GM21529 (cell line): ENCODE measurements at regions not wholly inside any gene's neighbourhood (a gene's known extent, or its start where the extent isn't known, plus 50 kb on each side); places are given as distances from the start of the nearest gene placed in this dataset.
"Not testable (repeated sequence)": the region's sequence is repeated elsewhere in the genome, so short reads cannot be mapped to it uniquely, and the experiment has no call there.

ENCODE experiments used
- ATAC-seq: cut with Tn5 transposase; IDR thresholded peaks from one replicate; pipeline ENCODE4 v1.9.1; 2021; ENCODE audit not compliant: unreplicated experiment

- no peak for ATAC-seq
Measured at GRCh38 chr13:84641491-84641890, 759.2 kb upstream of the SLITRK1 start.

GRCh38 chr13:84640691-84641090 lies 758.4 kb upstream of the SLITRK1 start:
- ATAC-seq = no peak

GRCh38 chr13:84630476-84630875 lies 748.2 kb upstream of the SLITRK1 start:
- ATAC-seq = no peak

GRCh38 chr13:84616864-84617263 lies 734.6 kb upstream of the SLITRK1 start:
- no peak for ATAC-seq

GRCh38 chr13:84609716-84610115 lies 727.4 kb upstream of the SLITRK1 start:
- ATAC-seq = no peak

- ATAC-seq = no peak
Measured at GRCh38 chr13:84607261-84608013, 725.2 kb upstream of the SLITRK1 start.

- ATAC-seq = no peak
Measured at GRCh38 chr13:84606616-84607015, 724.3 kb upstream of the SLITRK1 start.

GRCh38 chr13:84605927-84606326 lies 723.7 kb upstream of the SLITRK1 start:
- ATAC-seq = no peak

- ATAC-seq = no peak
Measured at GRCh38 chr13:84591444-84591843, 709.2 kb upstream of the SLITRK1 start.

GRCh38 chr13:84590663-84591062 lies 708.4 kb upstream of the SLITRK1 start:
- no peak for ATAC-seq

GRCh38 chr13:84588023-84588422 lies 705.7 kb upstream of the SLITRK1 start:
- ATAC-seq = no peak

GRCh38 chr13:84579901-84580300 lies 697.6 kb upstream of the SLITRK1 start:
- not testable (repeated sequence) for ATAC-seq

GRCh38 chr13:84574851-84575250 lies 692.6 kb upstream of the SLITRK1 start:
- no peak for ATAC-seq

- ATAC-seq = no peak
Measured at GRCh38 chr13:84571264-84571663, 689.0 kb upstream of the SLITRK1 start.

GRCh38 chr13:84570831-84571230 lies 688.6 kb upstream of the SLITRK1 start:
- no peak for ATAC-seq

- no peak for ATAC-seq
Measured at GRCh38 chr13:84569366-84569765, 687.1 kb upstream of the SLITRK1 start.

GRCh38 chr13:84567848-84568247 lies 685.6 kb upstream of the SLITRK1 start:
- no peak for ATAC-seq

GRCh38 chr13:84566780-84567179 lies 684.5 kb upstream of the SLITRK1 start:
- ATAC-seq = no peak

- ATAC-seq = no peak
Measured at GRCh38 chr13:84563611-84564010, 681.3 kb upstream of the SLITRK1 start.

GRCh38 chr13:84553227-84553626 lies 671.0 kb upstream of the SLITRK1 start:
- no peak for ATAC-seq

GRCh38 chr13:84543962-84544361 lies 661.7 kb upstream of the SLITRK1 start:
- ATAC-seq = no peak

GRCh38 chr13:84542348-84542747 lies 660.1 kb upstream of the SLITRK1 start:
- no peak for ATAC-seq

- ATAC-seq = no peak
Measured at GRCh38 chr13:84536906-84537305, 654.6 kb upstream of the SLITRK1 start.
